Panc1 (cell line): ENCODE measurements at regions not wholly inside any gene's neighbourhood (a gene's known extent, or its start where the extent isn't known, plus 50 kb on each side); places are given as distances from the start of the nearest gene placed in this dataset.

Experiments used
- CTCF ChIP-seq: fragments of 450-650 bp; IDR thresholded peaks from 2 replicates; pipeline ENCODE4 v1.5.1; 2017; ENCODE audit warnings: mild to moderate bottlenecking
- REST ChIP-seq, 2 experiments: IDR thresholded peaks; 2 replicates each; pipeline ENCODE4 v1.6.1; 2011 to 2012; ENCODE audit warnings: low read depth in 2 of 2, control low read depth in 1 of 2, low read length in 1 of 2, mild to moderate bottlenecking in 1 of 2, moderate library complexity in 1 of 2; ENCODE audit not compliant: insufficient read depth in 1 of 2
- TCF7L2 ChIP-seq: IDR thresholded peaks from 2 replicates; pipeline ENCODE4 v1.6.1; 2011; ENCODE audit warnings: mild to moderate bottlenecking, low read depth, low read length, inconsistent platforms

GRCh38 chr12:46436747-46437146, 64.2 kb upstream of the SLC38A2 start:
- TF ChIP-seq CTCF (no peak), REST (IDR thresholded peaks at IDR 0.05; ENCODE audit: insufficient read depth in 1 of 2, low read depth in 2 of 2, low read length in 1 of 2) (no peak), TCF7L2 (no peak)
